ENCODE measurements at regions not wholly inside any gene's neighbourhood (a gene's known extent, or its start where the extent isn't known, plus 50 kb on each side); places are given as distances from the start of the nearest gene placed in this dataset.

DNA sequence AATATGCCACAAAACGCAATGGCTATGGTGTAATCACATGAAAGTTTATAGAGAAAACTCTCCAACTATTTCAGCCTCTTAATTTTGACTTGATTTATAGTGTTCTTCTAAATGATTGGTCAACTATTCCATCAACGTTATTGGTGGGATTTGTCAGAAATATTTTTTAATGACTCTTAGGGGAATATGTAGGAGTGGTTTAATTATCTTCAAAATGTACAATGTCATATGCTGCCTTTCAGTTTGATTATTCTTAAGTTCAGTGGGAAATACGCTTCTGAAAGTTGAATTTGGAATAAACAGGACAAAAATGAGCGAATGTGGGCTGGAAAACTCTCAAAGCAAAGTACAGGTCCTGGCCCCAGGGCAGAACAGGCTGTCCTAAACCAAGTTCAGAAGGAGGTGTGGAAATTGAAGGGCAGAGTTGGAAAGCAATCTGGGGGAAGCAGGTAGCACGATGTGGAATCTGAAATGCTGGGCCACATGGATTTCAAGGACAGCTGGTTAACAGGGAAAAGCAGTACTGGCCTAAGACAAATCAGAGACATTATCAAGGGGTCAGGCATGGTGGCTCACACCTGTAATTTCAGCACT, 60.8 kb upstream of the MYCBP2 start:
- in situ Hi-C loops (cut with MboI; ENCODE audit: low sequenced_read_pairs, unreplicated experiment): no loop called here
- DNase-seq (ENCODE audit: low spot score): no peak
- TF ChIP-seq, protein P1, sequence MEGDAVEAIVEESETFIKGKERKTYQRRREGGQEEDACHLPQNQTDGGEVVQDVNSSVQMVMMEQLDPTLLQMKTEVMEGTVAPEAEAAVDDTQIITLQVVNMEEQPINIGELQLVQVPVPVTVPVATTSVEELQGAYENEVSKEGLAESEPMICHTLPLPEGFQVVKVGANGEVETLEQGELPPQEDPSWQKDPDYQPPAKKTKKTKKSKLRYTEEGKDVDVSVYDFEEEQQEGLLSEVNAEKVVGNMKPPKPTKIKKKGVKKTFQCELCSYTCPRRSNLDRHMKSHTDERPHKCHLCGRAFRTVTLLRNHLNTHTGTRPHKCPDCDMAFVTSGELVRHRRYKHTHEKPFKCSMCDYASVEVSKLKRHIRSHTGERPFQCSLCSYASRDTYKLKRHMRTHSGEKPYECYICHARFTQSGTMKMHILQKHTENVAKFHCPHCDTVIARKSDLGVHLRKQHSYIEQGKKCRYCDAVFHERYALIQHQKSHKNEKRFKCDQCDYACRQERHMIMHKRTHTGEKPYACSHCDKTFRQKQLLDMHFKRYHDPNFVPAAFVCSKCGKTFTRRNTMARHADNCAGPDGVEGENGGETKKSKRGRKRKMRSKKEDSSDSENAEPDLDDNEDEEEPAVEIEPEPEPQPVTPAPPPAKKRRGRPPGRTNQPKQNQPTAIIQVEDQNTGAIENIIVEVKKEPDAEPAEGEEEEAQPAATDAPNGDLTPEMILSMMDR (IDR thresholded peaks at IDR 0.05; ENCODE audit: borderline replicate concordance, control extremely low read depth, extremely low read depth, insufficient read depth, missing control alignments): no peak

DNA sequence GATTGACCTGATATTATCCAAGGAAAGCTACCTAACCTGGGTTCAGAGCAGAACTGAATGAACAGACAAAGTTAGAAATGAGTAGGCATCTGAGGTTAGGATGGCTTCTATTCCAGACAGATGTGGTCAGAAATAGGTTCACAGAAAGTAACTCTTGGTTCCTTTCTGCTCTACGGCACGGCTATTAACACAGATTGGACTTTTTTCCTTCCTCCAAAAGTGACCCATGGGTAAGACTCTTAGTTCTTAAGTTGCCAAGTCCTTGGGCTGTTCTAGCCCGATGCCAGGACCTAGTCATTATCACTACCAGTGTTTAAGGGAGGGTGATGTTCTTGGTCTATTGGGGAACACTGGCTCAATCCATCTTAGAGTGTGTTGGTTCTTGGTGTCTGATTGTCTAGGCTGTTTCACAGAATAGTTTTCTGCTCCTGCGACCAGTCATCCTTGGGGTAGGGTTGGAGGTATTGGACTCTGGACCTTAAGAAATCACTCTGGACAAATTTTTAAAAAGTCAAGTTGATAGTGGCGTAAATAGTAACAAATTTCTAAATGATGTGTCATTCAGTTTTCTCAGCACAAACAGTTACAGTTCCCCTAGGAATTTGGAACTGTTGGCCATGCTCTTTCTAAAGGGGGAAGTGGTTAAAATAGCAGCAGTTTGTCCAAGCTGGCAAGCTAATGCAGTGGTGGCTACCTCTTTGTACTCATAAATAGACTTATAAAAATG, 60.1 kb upstream of the MYCBP2 start:
- TF ChIP-seq, protein P1 (IDR thresholded peaks at IDR 0.05; ENCODE audit: borderline replicate concordance, control extremely low read depth, extremely low read depth, insufficient read depth, missing control alignments): no peak
- peak; percentile 22 for DNase-seq (ENCODE audit: low spot score)
- in situ Hi-C loops (cut with MboI; ENCODE audit: low sequenced_read_pairs, unreplicated experiment): no loop called here

DNA sequence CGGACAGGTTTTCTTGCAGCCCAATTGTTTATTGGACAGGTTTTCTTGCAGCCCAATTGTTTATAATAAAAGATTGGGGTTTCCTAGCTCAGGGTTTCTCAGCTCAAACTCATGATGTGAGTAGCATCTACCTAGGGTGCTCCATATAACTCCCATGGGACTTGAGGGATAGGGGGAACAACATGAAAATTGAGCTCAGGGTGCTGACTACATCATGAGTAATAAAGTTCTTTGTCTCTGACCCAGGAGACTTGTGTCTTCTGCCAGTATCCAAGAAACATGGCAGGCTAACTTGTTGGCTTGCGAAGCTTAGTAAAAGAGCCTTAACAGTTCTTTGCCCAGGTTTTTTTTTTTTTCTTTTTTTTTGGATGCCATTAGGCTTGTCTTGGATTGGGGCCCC, 59.2 kb upstream of the MYCBP2 start:
- no peak for DNase-seq (ENCODE audit: low spot score)
- TF ChIP-seq, protein P1 (IDR thresholded peaks at IDR 0.05; ENCODE audit: borderline replicate concordance, control extremely low read depth, extremely low read depth, insufficient read depth, missing control alignments): no peak
- in situ Hi-C loops (cut with MboI; ENCODE audit: low sequenced_read_pairs, unreplicated experiment): no loop called here

DNA sequence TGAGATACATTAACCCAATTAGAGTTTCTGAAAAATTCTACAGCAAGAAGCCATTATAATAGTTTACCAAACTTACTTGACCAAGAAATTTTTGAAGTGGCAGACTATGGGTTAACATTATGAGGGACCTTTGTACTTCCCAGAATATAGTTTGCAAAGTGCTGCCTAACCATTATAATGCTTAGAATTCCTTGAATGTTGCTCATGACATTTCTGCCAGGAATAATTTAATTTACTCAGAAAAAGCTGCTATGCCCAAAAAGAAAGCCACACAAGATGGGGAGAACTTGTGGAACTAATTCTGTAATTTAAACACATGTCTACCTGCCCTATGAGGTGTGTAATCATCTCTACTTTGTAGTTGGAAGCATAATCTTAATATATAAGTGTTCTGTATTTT, 58.1 kb upstream of the MYCBP2 start:
- DNase-seq (ENCODE audit: low spot score): no peak
- TF ChIP-seq, protein P1 (IDR thresholded peaks at IDR 0.05; ENCODE audit: borderline replicate concordance, control extremely low read depth, extremely low read depth, insufficient read depth, missing control alignments): no peak
- in situ Hi-C loops (cut with MboI; ENCODE audit: low sequenced_read_pairs, unreplicated experiment): no loop called here

DNA sequence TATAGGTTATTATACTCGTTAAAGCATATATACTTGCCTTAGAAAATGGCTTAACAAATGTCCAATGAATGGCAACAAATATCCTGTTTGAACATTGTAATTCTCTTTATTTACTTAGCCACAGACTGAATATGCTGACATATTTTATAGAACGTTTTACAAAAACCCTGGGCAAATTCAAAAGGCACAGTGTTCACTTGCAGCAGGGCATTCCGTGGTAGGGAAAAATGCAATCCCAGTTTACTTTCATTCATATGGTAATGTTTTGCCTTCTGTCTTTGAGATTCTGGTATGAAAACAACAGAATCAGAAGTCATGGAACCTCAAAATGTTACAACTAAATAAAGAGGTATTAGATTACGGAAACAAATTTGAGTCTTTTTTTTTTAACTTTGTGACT, 56.2 kb upstream of the MYCBP2 start:
- in situ Hi-C loops (cut with MboI; ENCODE audit: low sequenced_read_pairs, unreplicated experiment): no loop called here
- TF ChIP-seq, protein P1 (IDR thresholded peaks at IDR 0.05; ENCODE audit: borderline replicate concordance, control extremely low read depth, extremely low read depth, insufficient read depth, missing control alignments): no peak
- DNase-seq (ENCODE audit: low spot score): no peak

DNA sequence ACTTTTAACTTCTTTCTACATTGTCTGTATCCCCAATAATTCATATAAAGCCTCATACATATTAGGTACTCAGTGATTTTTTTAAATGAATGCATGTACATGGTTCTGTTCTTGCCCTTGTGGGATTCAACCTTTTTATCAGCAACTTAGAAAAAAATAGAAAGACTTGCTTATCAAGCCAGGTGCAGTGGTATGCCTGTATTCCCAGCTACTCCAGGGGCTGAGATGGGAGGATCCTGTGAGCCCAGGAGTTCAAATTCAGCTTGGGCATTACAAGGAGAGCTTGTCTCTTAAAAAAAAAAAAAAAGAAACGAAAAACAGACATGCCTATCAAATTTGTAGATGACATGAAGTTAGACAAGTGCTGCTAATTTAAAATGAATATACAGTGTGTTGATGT, 54.2 kb upstream of the MYCBP2 start:
- TF ChIP-seq, protein P1 (IDR thresholded peaks at IDR 0.05; ENCODE audit: borderline replicate concordance, control extremely low read depth, extremely low read depth, insufficient read depth, missing control alignments): no peak
- in situ Hi-C loops (cut with MboI; ENCODE audit: low sequenced_read_pairs, unreplicated experiment): no loop called here
- DNase-seq (ENCODE audit: low spot score): no peak
